GM18861 (cell line): ENCODE measurements at regions not wholly inside any gene's neighbourhood (a gene's known extent, or its start where the extent isn't known, plus 50 kb on each side); places are given as distances from the start of the nearest gene placed in this dataset.
"Not testable (repeated sequence)": the region's sequence is repeated elsewhere in the genome, so short reads cannot be mapped to it uniquely, and the experiment has no call there.

Source experiments
- ATAC-seq: cut with Tn5 transposase; IDR thresholded peaks from one replicate; pipeline ENCODE4 v1.9.1; 2021; ENCODE audit not compliant: unreplicated experiment

GRCh38 chr10:106089855-106090254 lies 1074.7 kb downstream of the SORCS1 start:
- no peak for ATAC-seq

- no peak for ATAC-seq
Measured at GRCh38 chr10:106086391-106086790, 1078.1 kb downstream of the SORCS1 start.

DNA sequence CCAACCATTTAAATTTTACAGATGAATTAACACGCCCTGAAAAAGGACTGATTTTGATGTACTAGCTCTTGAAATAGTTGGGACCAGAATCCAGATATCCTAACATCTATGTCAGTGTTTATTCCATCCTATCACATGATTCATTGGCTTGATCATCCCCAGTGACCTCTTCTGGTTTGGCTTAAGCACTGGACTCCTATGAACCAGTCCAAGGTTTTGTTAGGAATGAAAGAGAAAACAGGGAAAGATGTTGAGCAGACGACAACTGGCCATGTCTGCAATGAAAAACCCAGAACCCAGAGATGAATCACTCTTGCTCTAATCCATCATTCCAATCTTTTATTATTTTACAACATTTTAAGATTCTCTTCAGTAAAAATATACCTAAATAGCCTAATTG lies 1080.9 kb downstream of the SORCS1 start:
- no peak for ATAC-seq

DNA sequence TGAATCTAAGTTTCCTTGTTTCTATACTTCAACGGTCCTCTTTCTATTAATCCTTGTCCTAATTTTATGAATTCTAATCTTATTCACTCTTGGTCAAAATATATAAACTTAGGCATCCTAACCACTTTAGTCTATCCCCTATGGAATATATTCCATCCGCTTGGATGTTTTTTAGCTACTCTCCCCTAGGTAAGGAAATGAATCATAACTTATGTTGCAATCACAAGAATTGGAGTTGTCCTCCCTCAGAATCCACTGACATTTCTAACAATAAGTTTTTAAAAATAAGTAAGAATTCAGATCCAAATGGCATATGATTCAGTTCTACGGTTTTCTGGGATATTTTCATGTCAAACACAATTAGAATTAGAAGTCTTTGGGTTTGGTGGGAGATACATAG lies 1081.6 kb downstream of the SORCS1 start:
- ATAC-seq = no peak

DNA sequence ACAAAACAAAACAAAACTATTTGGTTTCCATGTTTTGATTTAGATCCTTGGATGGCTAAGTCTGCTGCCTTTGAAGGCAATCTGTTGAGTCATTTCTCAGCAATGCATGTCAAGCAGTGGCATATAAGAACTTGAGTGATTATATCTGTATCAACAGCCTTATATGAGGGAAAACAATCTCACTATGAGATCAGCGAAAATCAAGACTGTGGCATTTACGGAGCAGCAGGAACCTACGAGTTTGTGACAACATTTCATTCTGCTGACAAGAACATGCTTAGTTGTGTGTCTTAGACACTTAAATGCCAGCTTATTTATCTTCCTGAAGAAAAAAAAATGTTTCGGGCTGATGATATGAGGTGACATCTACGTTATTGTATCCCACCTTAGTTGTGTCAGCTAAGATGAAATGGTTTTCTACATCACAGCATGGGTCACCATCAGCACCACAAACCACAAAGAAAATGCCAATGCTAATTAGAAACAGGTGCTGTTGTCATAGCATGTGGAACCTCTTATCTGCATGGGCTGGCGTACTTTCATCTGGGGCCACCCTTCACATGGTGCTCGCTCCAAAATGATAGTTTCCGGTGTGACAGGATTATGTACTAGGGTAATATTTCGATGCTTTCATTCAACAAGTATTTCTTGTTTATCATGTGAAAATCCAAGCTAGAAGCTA lies 1085.5 kb downstream of the SORCS1 start:
- ATAC-seq = no peak

DNA sequence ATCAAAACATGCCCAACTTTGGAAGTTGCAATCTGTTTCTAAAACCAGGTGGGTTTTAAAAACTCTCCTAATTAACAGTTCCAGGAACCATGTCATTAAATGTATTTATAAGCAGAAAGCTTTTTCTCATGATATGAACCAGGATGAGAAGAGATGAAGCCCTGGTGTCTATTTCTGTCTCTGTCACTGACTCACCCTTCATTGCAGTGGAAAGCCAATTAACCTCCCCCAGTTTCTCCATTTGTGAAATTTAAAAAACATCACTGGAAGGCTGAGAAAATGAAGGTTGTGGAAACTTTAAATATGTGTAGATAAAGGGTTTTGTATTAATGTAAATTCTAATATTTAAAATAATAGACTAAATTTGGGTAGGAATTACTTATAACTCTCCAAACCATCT lies 1088.0 kb downstream of the SORCS1 start:
- ATAC-seq = no peak

DNA sequence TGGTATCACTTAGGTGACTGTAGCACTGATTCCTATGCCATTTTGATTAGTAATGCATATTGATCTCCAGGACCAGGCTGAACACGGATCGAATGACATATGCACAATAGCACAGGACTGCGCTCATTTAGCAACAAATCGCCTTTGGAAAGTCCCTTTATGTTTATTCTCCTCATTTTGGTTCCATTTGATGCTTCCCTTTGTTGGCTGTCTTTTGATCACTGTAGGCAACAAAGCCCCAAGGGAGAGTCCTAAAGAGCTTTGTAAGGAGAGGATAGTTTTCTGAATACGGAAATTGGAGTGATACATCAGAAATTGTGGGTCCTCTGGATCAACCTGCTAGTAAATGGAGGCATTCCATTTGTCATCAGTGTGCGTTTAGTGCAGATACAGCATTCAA lies 1111.4 kb downstream of the SORCS1 start:
- ATAC-seq = no peak

GRCh38 chr10:106044503-106044902 lies 1120.0 kb downstream of the SORCS1 start:
- ATAC-seq = no peak

DNA sequence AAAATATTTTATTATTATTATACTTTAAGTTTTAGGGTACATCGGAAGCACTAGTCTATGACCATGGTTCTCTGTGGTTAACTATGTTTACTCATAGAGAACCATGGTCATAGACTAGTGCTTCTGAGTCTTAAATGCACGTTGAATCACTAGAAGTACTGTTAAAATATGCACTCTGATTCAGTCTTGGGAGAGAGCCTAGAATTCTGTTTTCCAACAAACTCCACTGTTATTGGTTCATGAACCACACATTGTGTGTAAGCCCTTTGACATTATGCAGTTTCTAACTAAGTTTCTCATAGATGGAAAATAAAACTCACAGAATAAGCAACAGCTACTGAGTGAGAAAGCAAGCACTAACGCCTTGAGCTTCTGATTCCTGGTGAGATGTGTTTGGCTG lies 1120.6 kb downstream of the SORCS1 start:
- ATAC-seq = no peak

GRCh38 chr10:106038246-106038645 lies 1126.3 kb downstream of the SORCS1 start:
- no peak for ATAC-seq

DNA sequence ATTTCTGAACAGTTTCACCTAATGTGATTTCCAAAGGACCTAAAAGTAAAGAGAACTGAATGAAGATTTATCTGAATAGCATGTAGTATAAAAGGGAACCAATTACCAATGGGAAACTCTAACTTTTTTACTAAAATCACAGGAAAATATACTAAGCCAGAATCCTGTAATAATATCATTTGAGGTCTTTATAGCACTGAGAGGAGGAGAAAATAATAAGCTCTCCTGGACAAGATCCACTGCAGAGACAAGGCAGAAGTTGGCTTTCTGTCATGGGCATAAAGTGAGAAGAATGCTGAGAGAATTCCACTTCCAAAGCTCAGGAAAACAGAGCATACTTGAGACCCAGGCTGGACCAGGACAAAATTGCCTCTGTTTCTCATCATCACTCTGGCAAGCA lies 1131.4 kb downstream of the SORCS1 start:
- no peak for ATAC-seq

DNA sequence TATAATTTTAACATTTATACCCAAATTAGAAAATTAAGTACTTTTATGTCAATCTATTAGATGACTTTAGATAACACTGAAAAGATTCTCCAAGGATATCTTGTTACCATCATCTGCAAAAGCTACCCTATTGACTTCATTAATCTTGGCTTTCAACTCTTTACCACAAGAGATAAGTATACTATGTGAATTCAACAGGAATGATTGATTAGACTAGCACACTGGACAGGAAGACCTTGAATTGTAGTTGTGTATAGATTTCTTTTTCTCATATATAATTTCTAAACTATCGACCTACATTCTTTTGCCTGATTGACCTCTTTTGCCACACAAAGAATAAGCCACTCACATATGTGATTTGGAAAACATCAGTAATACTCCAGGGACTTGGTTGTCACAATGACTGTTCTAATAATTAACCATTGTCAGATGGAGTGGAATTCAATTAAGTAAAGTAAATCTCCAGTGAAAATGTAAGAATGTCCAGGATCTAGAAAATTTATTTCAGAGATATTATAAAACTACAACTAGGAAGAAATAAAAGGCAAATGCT lies 1132.0 kb downstream of the SORCS1 start:
- no peak for ATAC-seq

DNA sequence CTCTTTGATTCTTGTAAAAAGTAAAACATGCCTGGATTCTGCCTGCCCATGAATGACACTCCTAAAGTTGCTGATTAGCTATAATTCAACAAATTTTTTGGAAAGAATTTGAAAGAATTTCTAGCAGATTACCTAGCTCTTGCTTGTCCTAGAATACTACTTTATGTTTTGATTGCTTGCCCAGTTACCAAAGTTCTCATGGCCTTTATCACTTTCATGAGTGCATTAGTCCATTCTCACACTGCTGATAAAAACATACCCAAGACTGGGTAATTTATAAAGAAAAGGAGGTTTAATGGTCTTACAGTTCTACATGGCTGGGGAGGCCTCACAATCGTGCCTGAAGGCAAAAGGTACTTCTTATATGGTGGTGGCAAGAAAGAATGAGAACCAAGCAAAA lies 1137.3 kb downstream of the SORCS1 start:
- no peak for ATAC-seq

GRCh38 chr10:106025208-106025811 lies 1139.2 kb downstream of the SORCS1 start:
- no peak for ATAC-seq

GRCh38 chr10:106023329-106023728 lies 1141.2 kb downstream of the SORCS1 start:
- ATAC-seq = no peak

DNA sequence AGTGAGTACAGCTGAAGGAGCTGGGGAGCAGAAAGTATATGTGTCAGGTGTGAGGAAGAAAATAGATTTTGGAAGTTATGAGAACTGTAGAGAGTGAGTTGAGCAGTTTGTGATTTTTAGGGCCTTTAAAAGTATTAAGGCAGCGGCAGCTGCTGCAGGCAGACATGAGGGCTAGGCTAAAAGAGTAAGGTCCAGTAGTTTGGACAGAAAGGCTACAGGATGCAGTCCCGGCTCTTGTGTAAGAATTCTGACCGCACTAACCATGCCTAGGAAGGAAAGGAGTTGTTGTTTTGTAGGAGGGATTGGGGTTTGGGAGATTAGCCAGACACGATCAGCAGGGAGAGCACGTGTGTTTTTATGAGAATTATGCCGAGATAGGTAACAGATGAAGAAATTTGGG lies 1144.9 kb downstream of the SORCS1 start:
- not testable (repeated sequence) for ATAC-seq

- ATAC-seq = not testable (repeated sequence)
Measured at GRCh38 chr10:106015369-106016199, 1148.9 kb downstream of the SORCS1 start.

GRCh38 chr10:106011250-106011649 lies 1153.3 kb downstream of the SORCS1 start:
- ATAC-seq = no peak

DNA sequence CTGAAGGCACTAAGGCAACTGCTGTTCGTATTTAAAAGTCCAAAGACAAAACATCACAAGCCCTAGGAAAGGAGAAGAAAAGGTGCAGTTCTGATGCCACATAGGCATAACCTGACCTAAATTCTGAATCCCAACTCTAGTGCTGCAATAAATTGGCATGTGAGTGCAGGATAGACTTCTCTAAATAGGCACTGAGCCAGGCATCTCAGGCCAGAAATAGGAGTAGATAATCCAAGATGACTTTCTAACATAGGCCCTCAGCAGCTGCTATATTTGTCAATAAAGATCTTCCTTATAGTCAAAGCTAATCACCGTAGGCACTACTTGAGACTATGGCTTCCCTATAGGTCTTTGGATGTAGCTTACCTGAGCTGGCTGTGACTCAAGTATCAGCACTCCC lies 1163.8 kb downstream of the SORCS1 start:
- ATAC-seq = no peak

DNA sequence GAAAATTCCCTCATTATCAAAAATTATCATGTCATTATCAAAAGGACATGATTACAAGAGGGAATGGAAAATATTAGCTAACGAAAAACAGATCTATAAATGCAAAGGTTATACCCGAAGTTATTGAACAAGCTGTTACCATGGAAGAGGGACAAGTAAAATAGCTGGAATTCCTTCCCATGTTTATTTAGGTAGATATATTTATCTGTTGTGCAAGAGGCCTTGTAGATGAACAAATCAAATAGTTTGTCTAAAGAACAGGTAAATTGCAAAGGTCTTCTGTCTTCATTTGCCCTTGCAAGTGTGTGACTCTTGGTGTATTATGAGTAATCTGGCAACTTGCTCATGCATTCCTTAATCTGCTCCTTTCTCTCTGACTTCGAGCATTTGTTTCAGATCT lies 1170.9 kb downstream of the SORCS1 start:
- ATAC-seq = no peak

GRCh38 chr10:105992928-105993327 lies 1171.6 kb downstream of the SORCS1 start:
- ATAC-seq = no peak

- no peak for ATAC-seq
Measured at GRCh38 chr10:105990529-105990928, 1174.0 kb downstream of the SORCS1 start.
